Endodermal cell (in vitro differentiated cells): ENCODE measurements at regions not wholly inside any gene's neighbourhood (a gene's known extent, or its start where the extent isn't known, plus 50 kb on each side); places are given as distances from the start of the nearest gene placed in this dataset.

ENCODE experiments used
- DNase-seq: peaks from one replicate; pipeline ENCODE4 v3.0.0-alpha.2; 2017
- H3K27ac ChIP-seq: 2 replicates; pipeline ENCODE4 v1.5.1; 2013; ENCODE audit warnings: mild to moderate bottlenecking, low read depth, low read length, moderate library complexity
- H3K27me3 ChIP-seq: 2 replicates; pipeline ENCODE4 v1.6.1; 2013; ENCODE audit warnings: mild to moderate bottlenecking, low read length, moderate library complexity; ENCODE audit not compliant: insufficient read depth, control insufficient read depth, poor library complexity, severe bottlenecking
- H3K36me3 ChIP-seq: 2 replicates; pipeline ENCODE4 v1.7.0; 2013; ENCODE audit warnings: mild to moderate bottlenecking, low read length, moderate library complexity; ENCODE audit not compliant: control insufficient read depth, insufficient read depth
- H3K4me1 ChIP-seq: one replicate; pipeline ENCODE4 v1.7.0; 2013; ENCODE audit warnings: low read length; ENCODE audit not compliant: control insufficient read depth, insufficient read depth
- H3K4me3 ChIP-seq: 2 replicates; pipeline ENCODE4 v1.5.1; 2013; ENCODE audit warnings: mild to moderate bottlenecking, low read length, moderate library complexity
- H3K9ac ChIP-seq: 2 replicates; pipeline ENCODE4 v1.6.1; 2013; ENCODE audit warnings: mild to moderate bottlenecking, low read length, moderate library complexity; ENCODE audit not compliant: poor library complexity, severe bottlenecking; ENCODE audit errors: extremely low read depth
- H3K9me3 ChIP-seq: 2 replicates; pipeline ENCODE4 v1.6.1; 2013; ENCODE audit warnings: mild to moderate bottlenecking, low read length, moderate library complexity; ENCODE audit not compliant: control insufficient read depth
- H3K27ac Mint-ChIP-seq: 2 replicates; pipeline ENCODE4 v1.8.0; 2020; ENCODE audit warnings: mixed read lengths
- H3K27me3 Mint-ChIP-seq: 2 replicates; pipeline ENCODE4 v1.8.0; 2021; ENCODE audit warnings: mild to moderate bottlenecking, mixed read lengths; ENCODE audit not compliant: insufficient read depth
- H3K36me3 Mint-ChIP-seq: 2 replicates; pipeline ENCODE4 v1.8.0; 2020; ENCODE audit warnings: low read depth, mixed read lengths
- H3K4me1 Mint-ChIP-seq: 2 replicates; pipeline ENCODE4 v1.8.0; 2020; ENCODE audit warnings: mixed read lengths
- H3K4me3 Mint-ChIP-seq: 2 replicates; pipeline ENCODE4 v1.8.0; 2020; ENCODE audit warnings: mild to moderate bottlenecking, moderate library complexity, mixed read lengths
- H3K9me3 Mint-ChIP-seq: 2 replicates; pipeline ENCODE4 v1.8.0; 2020; ENCODE audit warnings: mild to moderate bottlenecking, mixed read lengths
- CTCF ChIP-seq: fragments of 200-600 bp; sonication (generic); conservative IDR thresholded peaks from 2 replicates; pipeline ENCODE4 v1.5.0; 2021; ENCODE audit warnings: antibody characterized with exemption, mild to moderate bottlenecking
- WGBS, 2 experiments: methylation state at CpG; one replicate each; pipeline versions ENCODE4 v1.1.5 to v1.1.7; 2013; ENCODE audit warnings: missing lambda C conversion rate in 2 of 2, mixed read lengths in 1 of 2; ENCODE audit not compliant: insufficient coverage in 1 of 2, insufficient read length in 1 of 2; 5-methylcytosine and 5-hydroxymethylcytosine counted together

GRCh38 chr2:55995902-55996301 lies 72.3 kb upstream of the EFEMP1 start:
- TF ChIP-seq CTCF = no peak
- Histone ChIP-seq H3K4me1 (no peaks in the 10 kb centered on the region), H3K4me3 (no peak overlapping the region), H3K27me3 (no peaks in the 10 kb centered on the region), H3K9ac (no peak overlapping the region), H3K27ac (no peak overlapping the region), H3K36me3 (no peaks in the 10 kb centered on the region), H3K9me3 (no peaks in the 10 kb centered on the region)
- no peaks in the 10 kb centered on the region for H3K36me3 Mint-ChIP-seq
- no peak for DNase-seq
- no peak overlapping the region for H3K4me3 Mint-ChIP-seq
- peaks cover 1% of the 10 kb centered on the region for H3K4me1 Mint-ChIP-seq
- H3K27ac Mint-ChIP-seq = no peak overlapping the region
- no peaks in the 10 kb centered on the region for H3K9me3 Mint-ChIP-seq
- WGBS, 2 experiments = 83 to 95% methylated on average over 1 to 2 of the region's 2 CpGs
- peaks cover 11% of the 10 kb centered on the region for H3K27me3 Mint-ChIP-seq

- DNase-seq = no peak
- Mint-ChIP-seq H3K9me3 (no peaks in the 10 kb centered on the region), H3K4me3 (no peak overlapping the region), H3K4me1 (no peaks in the 10 kb centered on the region), H3K27ac (no peak overlapping the region), H3K27me3 (no peaks in the 10 kb centered on the region), H3K36me3 (no peaks in the 10 kb centered on the region)
- H3K9me3 ChIP-seq = no peaks in the 10 kb centered on the region
- no peak overlapping the region for H3K4me3 ChIP-seq
- no peak overlapping the region for H3K27ac ChIP-seq
- TF ChIP-seq CTCF = no peak
- H3K27me3 ChIP-seq = no peaks in the 10 kb centered on the region
- no peak overlapping the region for H3K9ac ChIP-seq
- no peaks in the 10 kb centered on the region for H3K36me3 ChIP-seq
- no peaks in the 10 kb centered on the region for H3K4me1 ChIP-seq
Measured at GRCh38 chr2:55999231-55999630, 75.6 kb upstream of the EFEMP1 start.

GRCh38 chr2:55999790-56000189 lies 76.2 kb upstream of the EFEMP1 start:
- no peaks in the 10 kb centered on the region for H3K27me3 ChIP-seq
- no peaks in the 10 kb centered on the region for H3K9me3 ChIP-seq
- 65 to 100% methylated on average over 1 to 2 of the region's 2 CpGs for WGBS, 2 experiments
- DNase-seq = no peak
- H3K27me3 Mint-ChIP-seq = no peaks in the 10 kb centered on the region
- H3K4me1 Mint-ChIP-seq = no peaks in the 10 kb centered on the region
- H3K27ac ChIP-seq = no peak overlapping the region
- H3K36me3 ChIP-seq = no peaks in the 10 kb centered on the region
- no peaks in the 10 kb centered on the region for H3K36me3 Mint-ChIP-seq
- H3K9ac ChIP-seq = no peak overlapping the region
- H3K27ac Mint-ChIP-seq = no peak overlapping the region
- H3K4me3 ChIP-seq = no peak overlapping the region
- H3K4me3 Mint-ChIP-seq = no peak overlapping the region
- H3K4me1 ChIP-seq = no peaks in the 10 kb centered on the region
- no peak for TF ChIP-seq CTCF
- no peaks in the 10 kb centered on the region for H3K9me3 Mint-ChIP-seq
